ENCODE measurements at regions not wholly inside any gene's neighbourhood (a gene's known extent, or its start where the extent isn't known, plus 50 kb on each side); places are given as distances from the start of the nearest gene placed in this dataset.

- Histone ChIP-seq H3K79me2 (ENCODE audit: insufficient read depth, low read length) (no peaks in the 10 kb centered on the region), H3K4me2 (ENCODE audit: low read length) (no peak overlapping the region), H3K4me3 (ENCODE audit: low read depth, low read length, poor library complexity, severe bottlenecking) (no peak overlapping the region)
These were observed 175.4 kb upstream of the PWP1 start for GRCh38 chr12:107510211-107510610.

GRCh38 chr12:107511292-107511691, 174.3 kb upstream of the PWP1 start:
- H3K9ac ChIP-seq (ENCODE audit: low read length) = no peak overlapping the region
- H2AFZ ChIP-seq (ENCODE audit: low read length) = no peak overlapping the region
- H3K4me1 ChIP-seq (ENCODE audit: insufficient read depth, low read length, severe bottlenecking) = no peaks in the 10 kb centered on the region
- no peaks in the 10 kb centered on the region for H3K36me3 ChIP-seq (ENCODE audit: insufficient read depth, low read length)
- no peaks in the 10 kb centered on the region for H3F3A ChIP-seq (ENCODE audit: insufficient read depth, low read length)
- H3K4me2 ChIP-seq (ENCODE audit: low read length) = no peak overlapping the region
- H3K4me3 ChIP-seq (ENCODE audit: low read depth, low read length, poor library complexity, severe bottlenecking) = no peak overlapping the region
- H3K79me2 ChIP-seq (ENCODE audit: insufficient read depth, low read length) = no peaks in the 10 kb centered on the region
- no peak overlapping the region for H3K27ac ChIP-seq (ENCODE audit: low read depth, low read length, poor library complexity, severe bottlenecking)
- TF ChIP-seq CTCF (IDR thresholded peaks at IDR 0.05; ENCODE audit: low read length) (no peak), EZH2 (IDR thresholded peaks at IDR 0.05; ENCODE audit: borderline replicate concordance, low read length) (no peak)
- H3K27me3 ChIP-seq (ENCODE audit: insufficient read depth, low read length) = no peaks in the 10 kb centered on the region
- no peaks in the 10 kb centered on the region for H3K9me3 ChIP-seq (ENCODE audit: low read length)
- no peaks in the 10 kb centered on the region for H4K20me1 ChIP-seq (ENCODE audit: insufficient read depth, low read length)
- no peaks in the 10 kb centered on the region for H3K9me2 ChIP-seq (ENCODE audit: low read depth, low read length)

More at GRCh38 chr12:107510211-107510610, 175.4 kb upstream of the PWP1 start:
- Histone ChIP-seq H2AFZ (ENCODE audit: low read length) (no peak overlapping the region), H3K9me3 (ENCODE audit: low read length) (no peaks in the 10 kb centered on the region), H3K9me2 (ENCODE audit: low read depth, low read length) (no peaks in the 10 kb centered on the region), H4K20me1 (ENCODE audit: insufficient read depth, low read length) (no peaks in the 10 kb centered on the region), H3K4me1 (ENCODE audit: insufficient read depth, low read length, severe bottlenecking) (no peaks in the 10 kb centered on the region), H3K36me3 (ENCODE audit: insufficient read depth, low read length) (no peaks in the 10 kb centered on the region), H3K27me3 (ENCODE audit: insufficient read depth, low read length) (no peaks in the 10 kb centered on the region), H3K27ac (ENCODE audit: low read depth, low read length, poor library complexity, severe bottlenecking) (no peak overlapping the region), H3F3A (ENCODE audit: insufficient read depth, low read length) (no peaks in the 10 kb centered on the region), H3K9ac (ENCODE audit: low read length) (no peak overlapping the region)
- TF ChIP-seq EZH2 (IDR thresholded peaks at IDR 0.05; ENCODE audit: borderline replicate concordance, low read length) (no peak), CTCF (IDR thresholded peaks at IDR 0.05; ENCODE audit: low read length) (no peak)

GRCh38 chr12:107512391-107512790, 173.2 kb upstream of the PWP1 start:
- Histone ChIP-seq H3K27ac (ENCODE audit: low read depth, low read length, poor library complexity, severe bottlenecking) (no peak overlapping the region), H3K4me1 (ENCODE audit: insufficient read depth, low read length, severe bottlenecking) (no peaks in the 10 kb centered on the region), H4K20me1 (ENCODE audit: insufficient read depth, low read length) (no peaks in the 10 kb centered on the region), H3K27me3 (ENCODE audit: insufficient read depth, low read length) (no peaks in the 10 kb centered on the region), H3F3A (ENCODE audit: insufficient read depth, low read length) (no peaks in the 10 kb centered on the region), H3K36me3 (ENCODE audit: insufficient read depth, low read length) (no peaks in the 10 kb centered on the region), H3K79me2 (ENCODE audit: insufficient read depth, low read length) (no peaks in the 10 kb centered on the region), H3K4me3 (ENCODE audit: low read depth, low read length, poor library complexity, severe bottlenecking) (no peak overlapping the region), H3K4me2 (ENCODE audit: low read length) (no peak overlapping the region), H2AFZ (ENCODE audit: low read length) (no peak overlapping the region), H3K9me2 (ENCODE audit: low read depth, low read length) (no peaks in the 10 kb centered on the region), H3K9ac (ENCODE audit: low read length) (no peak overlapping the region), H3K9me3 (ENCODE audit: low read length) (no peaks in the 10 kb centered on the region)
- TF ChIP-seq CTCF (IDR thresholded peaks at IDR 0.05; ENCODE audit: low read length) (no peak), EZH2 (IDR thresholded peaks at IDR 0.05; ENCODE audit: borderline replicate concordance, low read length) (no peak)

Data from OCI-LY1 (cell line).